ENCODE measurements at regions not wholly inside any gene's neighbourhood (a gene's known extent, or its start where the extent isn't known, plus 50 kb on each side); places are given as distances from the start of the nearest gene placed in this dataset.

- intact Hi-C loops (cut with DNase I; ENCODE audit: low total_unique reads) = no loop called here
Measured at GRCh38 chr16:9318764-9319163, 227.3 kb downstream of the HAPSTR1 start.

GRCh38 chr16:9322769-9323168, 231.3 kb downstream of the HAPSTR1 start:
- TF ChIP-seq CTCF (IDR thresholded peaks at IDR 0.05) (no peak), POLR2A (IDR thresholded peaks at IDR 0.05) (no peak)
- intact Hi-C loops (cut with DNase I; ENCODE audit: low total_unique reads) = no loop called here
- Histone ChIP-seq H3K4me3 (no peak overlapping the region), H3K36me3 (no peaks in the 10 kb centered on the region), H3K27me3 (no peaks in the 10 kb centered on the region), H3K4me1 (no peaks in the 10 kb centered on the region), H3K9me3 (no peaks in the 10 kb centered on the region), H3K27ac (no peak overlapping the region)
- DNase-seq = no peak

More at GRCh38 chr16:9318764-9319163, 227.3 kb downstream of the HAPSTR1 start:
- Histone ChIP-seq H3K36me3 (no peaks in the 10 kb centered on the region), H3K4me3 (no peak overlapping the region), H3K27ac (no peak overlapping the region), H3K9me3 (no peaks in the 10 kb centered on the region), H3K27me3 (no peaks in the 10 kb centered on the region), H3K4me1 (no peaks in the 10 kb centered on the region)
- TF ChIP-seq CTCF (IDR thresholded peaks at IDR 0.05) (no peak), POLR2A (IDR thresholded peaks at IDR 0.05) (no peak)
- DNase-seq = no peak

- intact Hi-C loops (cut with DNase I; ENCODE audit: low total_unique reads) = no loop called here
- TF ChIP-seq POLR2A (IDR thresholded peaks at IDR 0.05) = no peak
- TF ChIP-seq CTCF (IDR thresholded peaks at IDR 0.05) = no peak
- Histone ChIP-seq H3K27ac (no peak overlapping the region), H3K27me3 (no peaks in the 10 kb centered on the region), H3K4me1 (no peaks in the 10 kb centered on the region), H3K4me3 (no peak overlapping the region), H3K9me3 (no peaks in the 10 kb centered on the region), H3K36me3 (no peaks in the 10 kb centered on the region)
- DNase-seq = no peak
Measured at GRCh38 chr16:9323170-9323569, 231.7 kb downstream of the HAPSTR1 start.

- intact Hi-C loops (cut with DNase I; ENCODE audit: low total_unique reads) = no loop called here
Measured at GRCh38 chr16:9327253-9327652, 235.8 kb downstream of the HAPSTR1 start.

GRCh38 chr16:9328411-9328810, 237.0 kb downstream of the HAPSTR1 start:
- Histone ChIP-seq H3K36me3 (no peaks in the 10 kb centered on the region), H3K27me3 (no peaks in the 10 kb centered on the region), H3K27ac (no peak overlapping the region), H3K4me1 (no peaks in the 10 kb centered on the region), H3K4me3 (no peak overlapping the region), H3K9me3 (no peaks in the 10 kb centered on the region)
- TF ChIP-seq CTCF (IDR thresholded peaks at IDR 0.05) (no peak), POLR2A (IDR thresholded peaks at IDR 0.05) (no peak)
- DNase-seq = no peak
- intact Hi-C loops (cut with DNase I; ENCODE audit: low total_unique reads) = no loop called here

More at GRCh38 chr16:9327253-9327652, 235.8 kb downstream of the HAPSTR1 start:
- no peaks in the 10 kb centered on the region for H3K4me1 ChIP-seq
- no peaks in the 10 kb centered on the region for H3K27me3 ChIP-seq
- H3K36me3 ChIP-seq = no peaks in the 10 kb centered on the region
- no peak overlapping the region for H3K27ac ChIP-seq
- TF ChIP-seq POLR2A (IDR thresholded peaks at IDR 0.05) (no peak), CTCF (IDR thresholded peaks at IDR 0.05) (no peak)
- DNase-seq = no peak
- H3K4me3 ChIP-seq = no peak overlapping the region
- no peaks in the 10 kb centered on the region for H3K9me3 ChIP-seq

Data from uterus (tissue), 3 donors.